ENCODE measurements at regions not wholly inside any gene's neighbourhood (a gene's known extent, or its start where the extent isn't known, plus 50 kb on each side); places are given as distances from the start of the nearest gene placed in this dataset.

- DNase-seq: no peak
Measured at GRCh38 chr3:76724706-76725105, 315.2 kb upstream of the ROBO2 start.

GRCh38 chr3:76726034-76726433, 313.9 kb upstream of the ROBO2 start:
- no peak for DNase-seq

GRCh38 chr3:76728426-76728825, 311.5 kb upstream of the ROBO2 start:
- DNase-seq: no peak

DNA sequence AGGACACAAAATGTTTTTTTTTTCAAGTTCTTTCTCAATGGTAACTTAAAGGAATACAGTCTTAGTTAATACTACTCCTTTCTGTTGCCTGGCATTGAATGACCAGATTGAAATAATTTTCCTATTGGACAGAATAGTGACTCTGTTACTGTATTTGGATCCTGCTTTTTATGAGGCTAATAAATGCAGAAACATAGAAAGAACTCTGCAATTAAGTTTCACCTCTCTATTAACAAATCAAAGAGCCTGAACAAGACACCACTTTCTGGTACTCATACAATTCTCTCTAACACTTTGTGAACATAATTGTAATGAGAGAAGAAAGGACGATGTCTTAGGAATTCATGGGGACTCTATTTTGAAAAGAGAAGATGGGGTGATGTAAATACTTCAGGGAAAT, 308.4 kb upstream of the ROBO2 start:
- DNase-seq: no peak

DNA sequence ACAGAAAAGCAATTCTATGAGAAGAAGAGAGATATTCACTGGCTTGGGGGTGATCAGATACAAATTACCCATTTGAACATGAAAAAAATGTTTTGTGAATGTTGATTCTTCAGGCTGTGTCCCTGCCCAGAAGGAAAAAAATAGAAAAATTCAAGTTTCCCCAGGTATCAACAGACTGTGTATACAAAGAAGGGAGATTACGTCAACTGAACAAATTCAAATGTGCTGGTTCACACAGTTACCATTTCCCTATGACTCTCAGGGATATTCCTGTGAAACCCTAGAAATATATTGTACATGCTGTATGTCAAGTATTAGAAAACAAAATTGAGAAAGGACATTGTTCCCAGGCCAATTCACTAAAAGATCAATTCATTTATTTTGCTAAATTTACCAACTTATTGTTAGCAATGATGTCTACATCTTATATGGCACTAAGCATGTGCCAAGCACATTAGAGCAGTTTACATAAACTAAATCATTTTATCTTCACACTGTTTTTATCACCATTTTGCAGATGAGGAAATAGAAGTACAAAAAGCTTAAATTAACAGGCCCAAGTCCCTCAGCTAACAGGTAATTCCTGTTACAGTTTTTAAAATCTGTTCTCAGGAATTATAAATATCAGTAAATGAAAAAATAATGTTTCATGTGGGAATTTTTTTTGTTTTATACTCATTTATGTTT, 306.7 kb upstream of the ROBO2 start:
- no peak for DNase-seq

- DNase-seq: no peak
Measured at GRCh38 chr3:76735152-76735551, 304.7 kb upstream of the ROBO2 start.

DNA sequence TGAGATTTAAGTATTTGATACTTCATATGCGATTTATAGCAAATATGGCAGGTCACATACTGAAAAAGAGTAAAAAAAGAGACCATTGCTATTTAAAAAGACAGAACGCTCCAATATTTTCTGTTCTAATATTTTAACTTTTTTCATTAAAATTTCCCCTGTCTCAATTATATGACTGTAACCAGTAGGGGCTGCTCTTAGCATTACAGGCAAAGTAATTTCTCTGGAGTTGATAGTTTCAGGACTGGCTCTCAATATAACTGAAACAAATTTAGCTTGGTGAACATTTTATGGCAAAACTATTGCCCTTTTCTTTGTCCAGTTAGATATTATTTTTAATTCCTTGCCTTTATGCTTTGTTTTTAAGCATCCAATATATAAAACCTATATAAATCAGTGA, 286.3 kb upstream of the ROBO2 start:
- DNase-seq: no peak

GRCh38 chr3:76754247-76754646, 285.7 kb upstream of the ROBO2 start:
- no peak for DNase-seq

DNA sequence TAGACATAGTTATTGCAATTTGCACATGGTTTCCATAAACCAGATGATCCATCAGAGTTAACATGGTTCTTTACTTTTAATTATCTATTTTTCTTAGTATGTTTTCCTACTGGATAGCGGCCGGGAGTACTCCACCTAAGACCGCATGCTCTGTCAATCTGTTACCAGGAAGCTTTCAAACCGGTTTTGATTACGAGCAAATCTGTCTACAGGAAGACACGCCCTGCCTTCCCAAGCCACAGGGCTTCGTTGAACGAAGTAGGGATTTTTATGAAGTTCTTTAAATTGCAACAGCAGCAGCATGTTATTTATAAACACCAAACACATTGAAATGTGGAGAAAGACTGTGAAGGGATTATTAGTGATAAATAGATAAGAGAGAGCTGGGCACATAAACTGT, 283.3 kb upstream of the ROBO2 start:
- DNase-seq: no peak

DNA sequence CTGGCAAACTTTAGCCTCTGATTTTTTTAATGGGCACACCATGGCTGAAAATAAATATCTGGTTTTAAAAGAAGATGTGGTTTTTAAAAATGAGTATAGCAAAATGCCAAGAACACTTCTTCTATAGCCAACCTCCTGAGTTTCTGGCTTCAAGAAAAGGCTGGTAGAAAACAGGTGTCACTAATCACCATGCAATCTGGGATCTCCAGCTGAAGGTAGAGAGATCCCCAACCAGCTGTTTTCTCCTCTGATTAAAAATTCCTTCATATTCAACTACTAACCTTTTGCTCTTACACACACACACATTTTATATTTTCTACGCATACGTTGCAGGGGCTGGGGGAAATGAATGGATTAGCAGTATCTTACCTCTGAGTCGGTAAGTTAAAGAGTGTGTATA, 279.6 kb upstream of the ROBO2 start:
- DNase-seq: no peak

DNA sequence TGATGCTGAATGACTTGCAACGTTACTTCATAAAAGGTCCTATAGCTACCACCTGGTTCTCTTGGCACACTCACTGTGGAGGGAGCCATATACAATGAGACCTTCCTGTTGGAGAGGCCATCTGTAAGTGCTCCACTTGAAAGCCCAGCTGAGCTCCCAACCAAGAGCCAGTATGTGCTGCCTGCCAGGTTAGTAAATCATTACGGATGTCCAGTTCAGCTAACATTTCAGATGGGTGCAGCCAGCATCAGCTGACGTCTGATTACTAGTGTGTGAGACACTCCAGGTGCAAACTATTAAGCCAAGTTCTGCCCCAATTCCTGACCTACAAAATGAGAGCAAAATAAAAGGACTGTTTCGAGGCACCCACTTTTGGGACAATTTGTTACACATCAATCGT, 274.4 kb upstream of the ROBO2 start:
- no peak for DNase-seq

- DNase-seq: no peak
Measured at GRCh38 chr3:76768912-76769311, 271.0 kb upstream of the ROBO2 start.

DNA sequence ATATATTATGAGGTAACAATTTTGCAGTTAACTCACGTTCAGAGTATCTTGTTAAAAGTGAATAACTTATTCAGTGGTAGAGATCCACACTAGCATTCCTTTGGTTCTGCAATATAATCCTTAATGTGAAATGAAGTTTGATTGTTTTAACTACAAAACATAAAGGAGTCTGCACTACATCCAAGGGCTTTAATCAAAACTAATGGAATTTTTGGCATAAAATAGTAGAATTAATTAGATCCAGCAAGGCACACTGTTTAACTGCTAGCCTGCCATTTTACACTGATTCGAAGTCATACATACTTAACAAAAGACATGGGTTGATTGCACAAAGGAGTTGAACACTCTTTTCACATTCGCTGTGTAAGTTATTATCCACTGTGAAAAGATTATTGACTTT, 263.0 kb upstream of the ROBO2 start:
- no peak for DNase-seq

DNA sequence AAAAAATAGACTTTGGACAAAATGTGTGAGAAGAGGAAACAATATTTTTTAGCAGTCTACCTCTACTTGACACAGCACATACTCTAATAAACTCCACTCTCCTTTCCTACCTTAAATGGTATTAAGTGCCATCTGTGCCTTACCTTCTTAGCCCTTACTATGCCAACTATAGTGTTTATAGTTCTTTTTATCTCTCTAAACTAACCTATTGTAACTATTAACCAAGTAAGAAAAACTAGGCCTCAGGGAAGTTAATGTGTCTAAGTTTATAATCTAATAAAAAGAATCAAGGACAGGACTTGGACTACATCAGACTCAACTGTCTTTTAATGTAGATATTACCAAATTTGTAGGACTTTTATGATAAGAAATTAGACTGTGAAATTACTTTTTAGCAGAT, 251.7 kb upstream of the ROBO2 start:
- no peak for DNase-seq

DNA sequence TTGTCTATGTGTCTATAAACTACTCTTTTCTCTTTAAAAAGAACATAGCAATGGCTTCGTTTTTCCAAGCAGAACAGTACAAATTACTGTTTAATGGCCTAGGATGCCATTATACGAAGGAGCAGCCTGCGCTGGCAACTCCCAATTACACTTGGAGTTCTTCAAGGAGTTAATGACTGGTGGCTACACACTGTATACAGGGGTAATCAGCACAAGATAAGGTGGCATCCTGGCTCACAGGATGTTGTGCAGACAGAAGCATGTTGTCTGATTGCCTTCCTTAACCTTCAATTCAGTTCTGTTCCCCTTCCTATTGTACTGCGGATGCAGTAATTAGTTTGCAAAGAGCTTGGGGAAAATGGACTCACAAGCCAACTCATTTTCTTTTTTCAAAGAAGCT, 250.7 kb upstream of the ROBO2 start:
- DNase-seq: no peak

GRCh38 chr3:76811418-76811817, 228.5 kb upstream of the ROBO2 start:
- no peak for DNase-seq

- no peak for DNase-seq
Measured at GRCh38 chr3:76812649-76813242, 227.2 kb upstream of the ROBO2 start.

GRCh38 chr3:76815561-76815960, 224.3 kb upstream of the ROBO2 start:
- DNase-seq: no peak

DNA sequence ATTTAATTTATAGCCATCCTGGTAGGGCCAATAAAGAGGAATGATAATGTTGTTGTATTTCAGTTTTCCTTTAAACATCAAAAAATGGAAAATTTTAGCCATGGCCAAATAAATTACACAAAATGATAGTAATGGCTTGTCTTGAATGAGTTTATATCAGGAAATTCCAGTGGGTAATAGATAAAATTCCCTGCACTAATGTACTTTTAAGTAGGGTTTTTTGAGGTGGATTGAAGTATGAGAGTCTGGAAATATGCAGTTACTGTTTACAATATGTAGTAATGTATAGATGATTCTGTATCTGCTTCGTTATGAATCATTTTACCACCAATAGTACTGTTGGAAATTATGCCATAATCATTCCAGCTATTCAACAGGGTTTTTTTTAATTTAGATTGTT, 219.4 kb upstream of the ROBO2 start:
- no peak for DNase-seq

GRCh38 chr3:76824658-76825240, 215.2 kb upstream of the ROBO2 start:
- no peak for DNase-seq

GRCh38 chr3:76826861-76827260, 213.0 kb upstream of the ROBO2 start:
- DNase-seq: peak; percentile 1

- no peak for DNase-seq
Measured at GRCh38 chr3:76827701-76828226, 212.1 kb upstream of the ROBO2 start.

DNA sequence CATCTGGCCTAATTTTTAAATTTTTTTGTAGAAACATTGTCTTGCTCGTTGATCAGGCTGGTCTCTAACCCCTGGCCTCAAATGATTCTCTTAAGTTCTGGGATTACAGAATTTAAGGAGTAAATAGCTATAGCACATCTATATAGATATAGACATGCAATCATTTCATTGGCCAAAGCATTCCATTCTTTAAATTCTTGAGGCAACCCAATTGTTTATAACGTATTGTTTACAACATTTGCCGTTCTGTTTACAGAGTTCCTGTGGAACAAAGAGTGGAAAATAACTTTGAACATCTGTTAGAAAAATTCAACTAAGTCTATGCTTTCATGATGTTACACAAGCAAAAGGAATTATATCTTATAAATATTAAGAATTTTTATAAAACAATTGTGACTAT, 205.2 kb upstream of the ROBO2 start:
- DNase-seq: no peak

- no peak for DNase-seq
Measured at GRCh38 chr3:76841747-76842146, 198.2 kb upstream of the ROBO2 start.

DNA sequence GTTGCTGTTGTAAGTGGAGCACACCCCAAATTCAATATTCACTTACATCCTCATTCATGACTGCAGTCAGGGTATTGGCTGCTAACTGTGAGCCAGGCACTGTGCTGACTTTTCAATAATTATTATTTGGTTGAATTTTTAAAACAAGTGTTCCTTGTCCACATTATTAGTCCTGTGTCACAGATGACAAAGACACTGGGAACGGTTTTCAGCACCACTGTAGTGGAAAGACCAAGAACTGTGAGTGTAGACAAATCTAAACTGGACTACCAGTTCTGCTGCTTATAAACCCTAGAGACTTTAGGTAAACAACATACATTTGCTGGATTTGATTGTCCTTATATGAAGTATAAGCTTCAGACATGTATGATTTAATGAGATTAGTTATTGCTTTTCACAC, 197.7 kb upstream of the ROBO2 start:
- DNase-seq: no peak
